ENCODE measurements at regions not wholly inside any gene's neighbourhood (a gene's known extent, or its start where the extent isn't known, plus 50 kb on each side); places are given as distances from the start of the nearest gene placed in this dataset.

DNA sequence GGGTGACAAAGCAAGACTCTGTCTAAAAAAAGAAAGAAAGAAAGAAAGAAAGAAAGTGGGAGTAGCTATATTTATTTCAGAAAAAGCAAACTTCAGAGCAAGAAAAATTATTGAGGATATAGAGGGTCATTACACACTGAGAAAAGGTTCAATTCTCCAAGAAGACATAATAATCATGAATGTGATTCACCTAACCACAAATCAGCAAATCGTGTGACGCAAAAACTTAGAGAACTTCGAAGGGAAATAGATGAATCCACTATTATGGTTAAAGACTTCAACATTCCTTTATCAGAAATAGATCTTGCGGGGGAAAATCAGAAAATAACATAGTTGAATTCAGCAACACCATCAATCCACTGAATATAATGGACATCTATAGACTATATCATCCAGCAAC, 219.3 kb upstream of the LDB2 start:
- no peak for DNase-seq
- no peak for ATAC-seq (ENCODE audit: poor library complexity)
- intact Hi-C loops (cut with DNase I, micrococcal nuclease), result no loop called here
- CTCF ChIA-PET, result no interaction called here
- H3K27me3 Mint-ChIP-seq, result peaks cover 13% of the 10 kb centered on the region
- Histone ChIP-seq H3K4me1 (ENCODE audit: insufficient read depth, low read length) (no peaks in the 10 kb centered on the region), H3K4me3 (ENCODE audit: low read length) (no peak overlapping the region), H3K36me3 (ENCODE audit: insufficient read depth, low read length) (no peaks in the 10 kb centered on the region), H3K27me3 (ENCODE audit: control insufficient read depth in 1 of 2, insufficient read depth in 2 of 2, low read length in 2 of 2) (no peaks in the 10 kb centered on the region), H3K27ac (ENCODE audit: low read depth in 1 of 2, low read length in 2 of 2) (no peak overlapping the region), H3K9me3 (ENCODE audit: control insufficient read depth in 1 of 2, insufficient read depth in 1 of 2, low read length in 2 of 2) (no peaks in the 10 kb centered on the region)
- no peaks in the 10 kb centered on the region for H3K9me3 Mint-ChIP-seq
- TF ChIP-seq, protein P1, sequence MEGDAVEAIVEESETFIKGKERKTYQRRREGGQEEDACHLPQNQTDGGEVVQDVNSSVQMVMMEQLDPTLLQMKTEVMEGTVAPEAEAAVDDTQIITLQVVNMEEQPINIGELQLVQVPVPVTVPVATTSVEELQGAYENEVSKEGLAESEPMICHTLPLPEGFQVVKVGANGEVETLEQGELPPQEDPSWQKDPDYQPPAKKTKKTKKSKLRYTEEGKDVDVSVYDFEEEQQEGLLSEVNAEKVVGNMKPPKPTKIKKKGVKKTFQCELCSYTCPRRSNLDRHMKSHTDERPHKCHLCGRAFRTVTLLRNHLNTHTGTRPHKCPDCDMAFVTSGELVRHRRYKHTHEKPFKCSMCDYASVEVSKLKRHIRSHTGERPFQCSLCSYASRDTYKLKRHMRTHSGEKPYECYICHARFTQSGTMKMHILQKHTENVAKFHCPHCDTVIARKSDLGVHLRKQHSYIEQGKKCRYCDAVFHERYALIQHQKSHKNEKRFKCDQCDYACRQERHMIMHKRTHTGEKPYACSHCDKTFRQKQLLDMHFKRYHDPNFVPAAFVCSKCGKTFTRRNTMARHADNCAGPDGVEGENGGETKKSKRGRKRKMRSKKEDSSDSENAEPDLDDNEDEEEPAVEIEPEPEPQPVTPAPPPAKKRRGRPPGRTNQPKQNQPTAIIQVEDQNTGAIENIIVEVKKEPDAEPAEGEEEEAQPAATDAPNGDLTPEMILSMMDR (IDR thresholded peaks at IDR 0.05), result no peak
- H3K27ac Mint-ChIP-seq, result no peak overlapping the region
- POLR2A ChIA-PET, result no interaction called here
- H3K36me3 Mint-ChIP-seq (ENCODE audit: low read depth), result no peaks in the 10 kb centered on the region
- H3K4me3 Mint-ChIP-seq, result no peak overlapping the region
- H3K4me1 Mint-ChIP-seq (ENCODE audit: low read depth), result no peaks in the 10 kb centered on the region

DNA sequence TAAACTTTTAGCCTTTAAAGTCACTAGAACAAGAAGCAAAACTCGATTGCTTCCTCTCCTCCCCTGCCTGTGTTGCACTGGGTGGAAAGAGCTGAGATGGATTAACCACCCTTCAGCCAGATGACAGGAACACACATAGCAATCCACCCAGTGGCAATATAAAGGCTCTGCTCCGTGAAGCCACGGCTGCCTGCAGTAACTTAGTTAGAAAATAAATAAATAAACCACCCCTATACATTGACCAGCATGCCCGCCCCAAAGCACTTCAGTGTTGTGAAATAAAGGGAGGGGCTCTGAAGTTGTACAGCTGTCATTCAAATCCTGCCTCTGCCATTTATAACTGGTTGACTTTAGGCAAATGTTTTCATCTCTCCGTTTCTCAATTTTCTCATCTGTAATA, 217.1 kb upstream of the LDB2 start:
- Mint-ChIP-seq H3K27ac (no peak overlapping the region), H3K9me3 (no peaks in the 10 kb centered on the region), H3K27me3 (peaks cover 23% of the 10 kb centered on the region), H3K4me3 (no peak overlapping the region), H3K4me1 (ENCODE audit: low read depth) (no peaks in the 10 kb centered on the region), H3K36me3 (ENCODE audit: low read depth) (no peaks in the 10 kb centered on the region)
- intact Hi-C loops (cut with DNase I, micrococcal nuclease), result no loop called here
- no peak for ATAC-seq (ENCODE audit: poor library complexity)
- POLR2A ChIA-PET, result no interaction called here
- H3K27ac ChIP-seq (ENCODE audit: low read depth in 1 of 2, low read length in 2 of 2), result no peak overlapping the region
- CTCF ChIA-PET, result no interaction called here
- H3K9me3 ChIP-seq (ENCODE audit: control insufficient read depth in 1 of 2, insufficient read depth in 1 of 2, low read length in 2 of 2), result no peaks in the 10 kb centered on the region
- no peaks in the 10 kb centered on the region for H3K4me1 ChIP-seq (ENCODE audit: insufficient read depth, low read length)
- no peaks in the 10 kb centered on the region for H3K36me3 ChIP-seq (ENCODE audit: insufficient read depth, low read length)
- TF ChIP-seq, protein P1 (IDR thresholded peaks at IDR 0.05), result no peak
- H3K27me3 ChIP-seq (ENCODE audit: control insufficient read depth in 1 of 2, insufficient read depth in 2 of 2, low read length in 2 of 2), result no peaks in the 10 kb centered on the region
- DNase-seq, result no peak
- H3K4me3 ChIP-seq (ENCODE audit: low read length), result no peak overlapping the region

DNA sequence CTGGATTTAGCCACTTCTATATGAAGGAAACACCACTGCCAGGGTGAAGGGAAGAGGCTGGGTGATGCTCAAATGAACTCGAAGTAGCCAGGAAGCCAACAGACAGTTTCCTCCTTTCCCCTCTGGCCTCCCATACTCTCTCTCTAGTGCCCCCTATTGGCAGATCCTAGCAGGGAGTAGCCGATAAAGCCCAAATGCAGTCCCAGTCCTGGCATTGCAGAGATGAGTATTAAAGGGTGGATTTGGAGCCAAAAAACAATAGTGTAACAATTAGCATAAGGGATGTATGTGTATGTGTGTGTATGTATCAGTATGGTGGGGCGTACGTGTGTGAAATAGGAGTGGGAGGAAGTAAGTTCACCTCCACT, 213.8 kb upstream of the LDB2 start:
- no peaks in the 10 kb centered on the region for H3K4me1 Mint-ChIP-seq (ENCODE audit: low read depth)
- Histone ChIP-seq H3K4me3 (ENCODE audit: low read length) (no peak overlapping the region), H3K27me3 (ENCODE audit: control insufficient read depth in 1 of 2, insufficient read depth in 2 of 2, low read length in 2 of 2) (no peaks in the 10 kb centered on the region), H3K9me3 (ENCODE audit: control insufficient read depth in 1 of 2, insufficient read depth in 1 of 2, low read length in 2 of 2) (no peaks in the 10 kb centered on the region), H3K4me1 (ENCODE audit: insufficient read depth, low read length) (no peaks in the 10 kb centered on the region), H3K27ac (ENCODE audit: low read depth in 1 of 2, low read length in 2 of 2) (no peak overlapping the region), H3K36me3 (ENCODE audit: insufficient read depth, low read length) (no peaks in the 10 kb centered on the region)
- no peak overlapping the region for H3K27ac Mint-ChIP-seq
- TF ChIP-seq, protein P1 (IDR thresholded peaks at IDR 0.05), result no peak
- DNase-seq (no peak), ATAC-seq (ENCODE audit: poor library complexity) (no peak)
- H3K9me3 Mint-ChIP-seq, result no peaks in the 10 kb centered on the region
- ChIA-PET CTCF (no interaction called here), POLR2A (no interaction called here)
- intact Hi-C loops (cut with DNase I, micrococcal nuclease), result no loop called here
- H3K36me3 Mint-ChIP-seq (ENCODE audit: low read depth), result no peaks in the 10 kb centered on the region
- H3K27me3 Mint-ChIP-seq, result peaks cover 23% of the 10 kb centered on the region
- H3K4me3 Mint-ChIP-seq, result no peak overlapping the region

Measured in CD4-positive, alpha-beta T cell (primary cell).